Trophoblast cell (in vitro differentiated cells and primary cell): ENCODE measurements at regions not wholly inside any gene's neighbourhood (a gene's known extent, or its start where the extent isn't known, plus 50 kb on each side); places are given as distances from the start of the nearest gene placed in this dataset.

ENCODE experiments used
- DNase-seq, 2 donors: peaks; one replicate each; pipeline ENCODE4 v3.0.0-alpha.2; 2016
- H2AFZ ChIP-seq: 2 replicates; pipeline ENCODE4 v1.6.1; 2013; ENCODE audit warnings: low read length, moderate library complexity, mild to moderate bottlenecking; ENCODE audit not compliant: insufficient read depth, poor library complexity
- H2AK5ac ChIP-seq: 2 replicates; pipeline ENCODE4 v1.6.1; 2013; ENCODE audit warnings: mild to moderate bottlenecking, low read length
- H2BK120ac ChIP-seq: 2 replicates; pipeline ENCODE4 v1.6.1; 2013; ENCODE audit warnings: low read length, mild to moderate bottlenecking, moderate library complexity; ENCODE audit not compliant: insufficient read depth, poor library complexity
- H2BK12ac ChIP-seq: 2 replicates; pipeline ENCODE4 v1.6.1; 2013; ENCODE audit warnings: mild to moderate bottlenecking, low read length, moderate library complexity
- H2BK5ac ChIP-seq: 2 replicates; pipeline ENCODE4 v1.6.1; 2013; ENCODE audit warnings: low read length, low read depth, moderate library complexity, mild to moderate bottlenecking; ENCODE audit not compliant: poor library complexity
- H3K14ac ChIP-seq: 2 replicates; pipeline ENCODE4 v1.6.1; 2013; ENCODE audit warnings: mild to moderate bottlenecking, low read length
- H3K18ac ChIP-seq: 2 replicates; pipeline ENCODE4 v1.6.1; 2013; ENCODE audit warnings: mild to moderate bottlenecking, low read length
- H3K23ac ChIP-seq: 2 replicates; pipeline ENCODE4 v1.6.1; 2013; ENCODE audit warnings: low read length
- H3K27ac ChIP-seq: 2 replicates; pipeline ENCODE4 v1.5.1; 2013; ENCODE audit warnings: low read depth, mild to moderate bottlenecking, inconsistent platforms, low read length, moderate library complexity
- H3K27me3 ChIP-seq: 2 replicates; pipeline ENCODE4 v1.6.1; 2013; ENCODE audit warnings: inconsistent platforms, mild to moderate bottlenecking, low read length, moderate library complexity; ENCODE audit not compliant: insufficient read depth
- H3K36me3 ChIP-seq, 2 experiments: 1 replicate in 1 of 2; 2 replicates in 1 of 2; pipeline ENCODE4 v1.6.1; 2013; ENCODE audit warnings: low read length in 2 of 2, mild to moderate bottlenecking in 2 of 2, moderate library complexity in 1 of 2; ENCODE audit not compliant: insufficient read depth in 2 of 2, control insufficient read depth in 1 of 2
- H3K4ac ChIP-seq: 2 replicates; pipeline ENCODE4 v1.6.1; 2013; ENCODE audit warnings: low read depth, mild to moderate bottlenecking, low read length, moderate library complexity
- H3K4me1 ChIP-seq, 2 experiments: 1 replicate in 1 of 2; 2 replicates in 1 of 2; pipeline ENCODE4 v1.6.1; 2013; ENCODE audit warnings: low read length in 2 of 2, mild to moderate bottlenecking in 2 of 2, moderate library complexity in 1 of 2; ENCODE audit not compliant: insufficient read depth in 2 of 2, control insufficient read depth in 1 of 2
- H3K4me2 ChIP-seq: 2 replicates; pipeline ENCODE4 v1.6.1; 2013; ENCODE audit warnings: inconsistent platforms, mild to moderate bottlenecking, low read length, moderate library complexity
- H3K4me3 ChIP-seq: 2 replicates; pipeline ENCODE4 v1.5.1; 2013; ENCODE audit warnings: mild to moderate bottlenecking, low read depth, low read length, inconsistent platforms
- H3K79me1 ChIP-seq: one replicate; pipeline ENCODE4 v1.6.1; 2013; ENCODE audit warnings: low read length
- H3K79me2 ChIP-seq: 2 replicates; pipeline ENCODE4 v1.6.1; 2013; ENCODE audit warnings: low read length, mild to moderate bottlenecking; ENCODE audit not compliant: control insufficient read depth, insufficient read depth, poor library complexity
- H3K9ac ChIP-seq: 2 replicates; pipeline ENCODE4 v1.6.1; 2013; ENCODE audit warnings: mild to moderate bottlenecking, low read length
- H3K9me3 ChIP-seq: 2 replicates; pipeline ENCODE4 v1.6.1; 2013; ENCODE audit warnings: low read depth, mild to moderate bottlenecking, control low read depth, inconsistent platforms, low read length; ENCODE audit not compliant: insufficient read depth
- H4K12ac ChIP-seq: 2 replicates; pipeline ENCODE4 v1.6.1; 2013; ENCODE audit warnings: low read depth, mild to moderate bottlenecking, low read length, moderate library complexity
- H4K8ac ChIP-seq: 2 replicates; pipeline ENCODE4 v1.6.1; 2013; ENCODE audit warnings: low read depth, mild to moderate bottlenecking, low read length, moderate library complexity
- H4K91ac ChIP-seq: one replicate; pipeline ENCODE4 v1.6.1; 2013; ENCODE audit warnings: low read depth, mild to moderate bottlenecking, low read length, moderate library complexity
- WGBS: extraction: QIAGEN DNeasy Blood & Tissue Kit; methylation state at CpG from one replicate; pipeline ENCODE4 v1.1.7; 2013; ENCODE audit warnings: missing lambda C conversion rate; ENCODE audit not compliant: insufficient read length, insufficient coverage; ENCODE audit errors: extremely low coverage; 5-methylcytosine and 5-hydroxymethylcytosine counted together

DNA sequence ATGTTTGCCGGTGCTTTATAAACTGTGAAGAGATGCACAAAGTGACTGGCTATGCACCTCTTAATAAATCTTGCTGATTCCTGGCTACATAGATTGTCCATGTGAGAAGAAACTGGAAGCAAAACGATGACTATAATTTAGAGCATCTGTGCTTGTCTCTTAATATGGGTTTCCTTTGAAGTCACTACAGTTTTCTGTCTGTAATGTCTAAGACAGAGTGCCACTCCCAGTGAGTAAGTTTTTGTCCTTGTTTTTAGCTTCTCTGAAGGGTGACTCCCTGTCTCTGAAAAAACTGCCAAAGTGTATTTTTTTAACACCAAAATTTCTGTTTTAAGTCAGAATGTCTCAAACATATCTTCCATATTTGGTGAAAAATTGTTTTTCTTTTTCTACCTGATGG is 175.1 kb downstream of the FASLG start:
- DNase-seq: no peak
- no peak overlapping the region for H4K8ac ChIP-seq
- H3K4me2 ChIP-seq: no peak overlapping the region
- H3K4me1 ChIP-seq: no peaks in the 10 kb centered on the region
- no peak overlapping the region for H3K23ac ChIP-seq
- no peaks in the 10 kb centered on the region for H3K79me2 ChIP-seq
- H3K27ac ChIP-seq: no peak overlapping the region
- no peak overlapping the region for H3K4me3 ChIP-seq
- H3K18ac ChIP-seq: no peak overlapping the region
- no CpG with 5 or more reads among the region's 2 CpGs for WGBS
- H4K91ac ChIP-seq: no peak overlapping the region
- no peak overlapping the region for H2BK12ac ChIP-seq
- no peak overlapping the region for H3K14ac ChIP-seq
- H2BK5ac ChIP-seq: no peak overlapping the region
- H3K4ac ChIP-seq: no peak overlapping the region
- H2AFZ ChIP-seq: no peak overlapping the region
- H2AK5ac ChIP-seq: no peak overlapping the region
- no peaks in the 10 kb centered on the region for H3K9me3 ChIP-seq
- no peaks in the 10 kb centered on the region for H3K36me3 ChIP-seq
- H3K27me3 ChIP-seq: no peaks in the 10 kb centered on the region
- no peak overlapping the region for H3K9ac ChIP-seq
- no peaks in the 10 kb centered on the region for H3K79me1 ChIP-seq
- no peak overlapping the region for H4K12ac ChIP-seq
- no peak overlapping the region for H2BK120ac ChIP-seq

DNA sequence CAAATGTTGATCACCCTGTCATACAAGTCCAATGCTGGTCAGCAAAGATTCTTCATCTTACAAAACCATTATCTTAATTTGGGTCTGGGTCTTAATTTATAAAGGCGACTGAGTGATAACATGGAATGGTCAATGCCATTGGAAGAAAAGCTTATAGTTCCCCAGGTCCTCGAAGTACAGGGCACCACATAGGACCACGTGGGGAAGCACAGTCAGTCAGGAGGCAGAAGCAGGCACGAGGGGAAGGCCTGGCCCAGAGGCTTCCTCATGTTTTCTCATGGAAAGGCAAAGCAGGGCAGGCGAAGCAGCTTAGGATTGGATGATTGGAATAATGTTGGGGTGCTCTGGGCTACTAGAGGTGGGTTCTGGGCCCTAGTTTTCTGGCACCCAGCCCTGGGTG is 175.7 kb downstream of the FASLG start:
- no peak overlapping the region for H3K9ac ChIP-seq
- no peak overlapping the region for H2AFZ ChIP-seq
- H3K36me3 ChIP-seq: no peaks in the 10 kb centered on the region
- no peak overlapping the region for H2BK120ac ChIP-seq
- no peaks in the 10 kb centered on the region for H3K9me3 ChIP-seq
- H3K4me3 ChIP-seq: no peak overlapping the region
- H3K18ac ChIP-seq: no peak overlapping the region
- no peak overlapping the region for H4K8ac ChIP-seq
- no peak overlapping the region for H4K91ac ChIP-seq
- no peaks in the 10 kb centered on the region for H3K4me1 ChIP-seq
- no peak overlapping the region for H2BK5ac ChIP-seq
- no peak overlapping the region for H3K23ac ChIP-seq
- H3K14ac ChIP-seq: no peak overlapping the region
- WGBS: no CpG with 5 or more reads among the region's 5 CpGs
- no peaks in the 10 kb centered on the region for H3K79me1 ChIP-seq
- H2AK5ac ChIP-seq: no peak overlapping the region
- H4K12ac ChIP-seq: no peak overlapping the region
- no peak overlapping the region for H3K4ac ChIP-seq
- DNase-seq: no peak
- H3K79me2 ChIP-seq: no peaks in the 10 kb centered on the region
- H3K4me2 ChIP-seq: no peak overlapping the region
- no peak overlapping the region for H3K27ac ChIP-seq
- H3K27me3 ChIP-seq: no peaks in the 10 kb centered on the region
- no peak overlapping the region for H2BK12ac ChIP-seq

DNA sequence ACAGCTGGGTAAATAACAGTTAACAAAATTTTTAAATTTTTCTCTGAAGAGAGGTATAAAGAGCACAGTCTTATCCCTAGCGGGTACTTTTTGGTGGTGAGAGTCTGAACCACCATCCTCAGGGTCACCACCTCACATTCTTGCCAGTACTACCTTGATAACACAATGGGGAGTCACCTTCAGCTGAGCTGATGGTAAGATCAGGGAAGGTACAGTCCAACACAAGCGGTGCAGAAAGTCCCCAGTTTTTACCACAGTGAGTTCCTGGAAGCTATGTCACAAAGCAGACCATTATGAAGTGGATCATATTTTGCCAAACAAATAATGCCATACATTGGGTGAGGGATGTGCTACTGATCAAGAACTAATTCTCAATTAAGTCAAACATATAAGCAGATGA is 176.9 kb downstream of the FASLG start:
- no peak overlapping the region for H4K12ac ChIP-seq
- H2AK5ac ChIP-seq: no peak overlapping the region
- H4K8ac ChIP-seq: no peak overlapping the region
- DNase-seq: no peak
- H3K27ac ChIP-seq: no peak overlapping the region
- no peak overlapping the region for H3K23ac ChIP-seq
- H3K18ac ChIP-seq: no peak overlapping the region
- H2BK120ac ChIP-seq: no peak overlapping the region
- H3K79me1 ChIP-seq: no peaks in the 10 kb centered on the region
- no peak overlapping the region for H3K4me3 ChIP-seq
- no peak overlapping the region for H4K91ac ChIP-seq
- no peak overlapping the region for H3K9ac ChIP-seq
- H3K36me3 ChIP-seq: no peaks in the 10 kb centered on the region
- H3K79me2 ChIP-seq: no peaks in the 10 kb centered on the region
- WGBS: no CpG with 5 or more reads among the region's 2 CpGs
- no peaks in the 10 kb centered on the region for H3K9me3 ChIP-seq
- no peaks in the 10 kb centered on the region for H3K27me3 ChIP-seq
- H3K4me2 ChIP-seq: no peak overlapping the region
- no peak overlapping the region for H2BK5ac ChIP-seq
- no peak overlapping the region for H3K4ac ChIP-seq
- no peak overlapping the region for H2AFZ ChIP-seq
- no peak overlapping the region for H2BK12ac ChIP-seq
- H3K4me1 ChIP-seq: no peaks in the 10 kb centered on the region
- H3K14ac ChIP-seq: no peak overlapping the region

DNA sequence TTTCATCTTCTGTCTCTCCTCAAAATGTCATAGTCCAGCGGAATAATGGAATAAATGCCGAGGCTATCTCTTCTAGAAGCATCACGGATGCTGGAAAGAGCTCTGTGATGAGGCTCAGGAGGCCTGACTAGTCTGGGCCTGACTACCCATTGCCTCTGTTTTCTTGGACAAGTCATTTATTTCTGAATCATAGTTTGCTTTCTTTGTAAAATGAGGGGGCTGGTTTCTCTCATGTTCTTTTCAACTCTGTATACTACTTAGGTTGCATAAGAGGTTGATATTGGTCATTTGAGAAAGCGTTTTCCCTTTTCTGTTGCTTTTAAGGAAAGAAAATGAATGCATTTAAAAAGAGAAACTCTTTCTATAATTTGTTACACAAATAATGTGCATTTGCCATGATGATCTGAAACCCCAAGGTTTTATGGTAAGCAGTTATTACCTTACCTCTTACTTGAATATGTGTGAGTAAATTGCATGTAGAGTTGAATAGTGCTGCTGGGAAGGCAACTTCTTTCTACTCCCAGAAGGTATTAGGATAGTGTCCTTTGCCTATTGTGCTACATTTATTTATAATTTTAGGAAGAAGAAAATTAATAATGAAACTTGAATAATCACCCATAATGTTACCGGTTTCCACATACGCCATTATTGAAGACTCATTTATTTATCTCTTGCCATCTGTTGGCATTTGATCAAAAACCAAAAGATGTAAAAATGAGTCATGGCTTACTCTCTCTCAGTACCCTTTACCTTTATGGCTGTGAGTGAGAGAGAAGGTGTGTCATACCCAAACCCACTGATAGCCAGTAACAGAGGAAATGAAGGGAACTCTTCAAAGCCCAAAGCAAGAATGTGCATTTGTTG is 179.1 kb downstream of the FASLG start:
- no peak overlapping the region for H3K4me2 ChIP-seq
- H3K4me3 ChIP-seq: no peak overlapping the region
- H3K9ac ChIP-seq: no peak overlapping the region
- H3K4me1 ChIP-seq: no peaks in the 10 kb centered on the region
- no peak overlapping the region for H3K4ac ChIP-seq
- no CpG with 5 or more reads among the region's 6 CpGs for WGBS
- H3K79me2 ChIP-seq: no peaks in the 10 kb centered on the region
- no peak overlapping the region for H2AFZ ChIP-seq
- H3K9me3 ChIP-seq: no peaks in the 10 kb centered on the region
- H3K36me3 ChIP-seq: no peaks in the 10 kb centered on the region
- H3K27ac ChIP-seq: no peak overlapping the region
- no peak overlapping the region for H2BK120ac ChIP-seq
- H3K27me3 ChIP-seq: no peaks in the 10 kb centered on the region
- H2BK12ac ChIP-seq: no peak overlapping the region
- H4K91ac ChIP-seq: no peak overlapping the region
- H3K23ac ChIP-seq: no peak overlapping the region
- no peak overlapping the region for H4K12ac ChIP-seq
- H3K18ac ChIP-seq: no peak overlapping the region
- H4K8ac ChIP-seq: no peak overlapping the region
- H3K79me1 ChIP-seq: no peaks in the 10 kb centered on the region
- no peak overlapping the region for H2BK5ac ChIP-seq
- DNase-seq: no peak
- H2AK5ac ChIP-seq: no peak overlapping the region
- H3K14ac ChIP-seq: no peak overlapping the region
